ENCODE measurements at regions not wholly inside any gene's neighbourhood (a gene's known extent, or its start where the extent isn't known, plus 50 kb on each side); places are given as distances from the start of the nearest gene placed in this dataset.
"Not testable (repeated sequence)": the region's sequence is repeated elsewhere in the genome, so short reads cannot be mapped to it uniquely, and the experiment has no call there.

GRCh38 chr2:146429366-146429765, 1415.5 kb upstream of the ACVR2A start:
- no peak for FAIRE-seq

GRCh38 chr2:146417942-146418341, 1426.9 kb upstream of the ACVR2A start:
- no peak for FAIRE-seq

- FAIRE-seq = no peak
These were observed 1429.5 kb upstream of the ACVR2A start for GRCh38 chr2:146415291-146415690.

- no peak for FAIRE-seq
These were observed 1430.4 kb upstream of the ACVR2A start for GRCh38 chr2:146414456-146414855.

- no peak for FAIRE-seq
These were observed 1431.7 kb upstream of the ACVR2A start for GRCh38 chr2:146413086-146413610.

- no peak for FAIRE-seq
These were observed 1432.2 kb upstream of the ACVR2A start for GRCh38 chr2:146412625-146413024.

GRCh38 chr2:146405402-146406309, 1439.2 kb upstream of the ACVR2A start:
- not testable (repeated sequence) for FAIRE-seq

GRCh38 chr2:146403546-146404160, 1441.2 kb upstream of the ACVR2A start:
- not testable (repeated sequence) for FAIRE-seq

GRCh38 chr2:146392631-146393030, 1452.2 kb upstream of the ACVR2A start:
- no peak for FAIRE-seq

- no peak for FAIRE-seq
These were observed 1452.6 kb upstream of the ACVR2A start for GRCh38 chr2:146392186-146392585.

GRCh38 chr2:146388757-146389156, 1456.1 kb upstream of the ACVR2A start:
- FAIRE-seq = no peak

- FAIRE-seq = no peak
These were observed 1458.7 kb upstream of the ACVR2A start for GRCh38 chr2:146386096-146386495.

GRCh38 chr2:146385031-146385430, 1459.8 kb upstream of the ACVR2A start:
- FAIRE-seq = no peak

GRCh38 chr2:146376511-146377064, 1468.2 kb upstream of the ACVR2A start:
- no peak for FAIRE-seq

- FAIRE-seq = no peak
These were observed 1470.3 kb upstream of the ACVR2A start for GRCh38 chr2:146374505-146374904.

- not testable (repeated sequence) for FAIRE-seq
These were observed 1473.5 kb upstream of the ACVR2A start for GRCh38 chr2:146371364-146371763.

GRCh38 chr2:146370826-146371225, 1474.0 kb upstream of the ACVR2A start:
- FAIRE-seq = no peak

- no peak for FAIRE-seq
These were observed 1478.6 kb upstream of the ACVR2A start for GRCh38 chr2:146366276-146366675.

GRCh38 chr2:146365041-146365440, 1479.8 kb upstream of the ACVR2A start:
- no peak for FAIRE-seq

GRCh38 chr2:146363731-146364130, 1481.1 kb upstream of the ACVR2A start:
- no peak for FAIRE-seq

GRCh38 chr2:146351689-146352088, 1493.1 kb upstream of the ACVR2A start:
- no peak for FAIRE-seq

GRCh38 chr2:146349334-146349733, 1495.5 kb upstream of the ACVR2A start:
- FAIRE-seq = no peak

GRCh38 chr2:146324951-146325350, 1519.9 kb upstream of the ACVR2A start:
- no peak for FAIRE-seq

GRCh38 chr2:146323564-146323963, 1521.3 kb upstream of the ACVR2A start:
- FAIRE-seq = no peak

Data from TTC549 (cell line).